Endodermal cell (in vitro differentiated cells): ENCODE measurements at regions not wholly inside any gene's neighbourhood (a gene's known extent, or its start where the extent isn't known, plus 50 kb on each side); places are given as distances from the start of the nearest gene placed in this dataset.

Source experiments
- DNase-seq: peaks from one replicate; pipeline ENCODE4 v3.0.0-alpha.2; 2017
- H3K27ac ChIP-seq: 2 replicates; pipeline ENCODE4 v1.5.1; 2013; ENCODE audit warnings: mild to moderate bottlenecking, low read depth, low read length, moderate library complexity
- H3K27me3 ChIP-seq: 2 replicates; pipeline ENCODE4 v1.6.1; 2013; ENCODE audit warnings: mild to moderate bottlenecking, low read length, moderate library complexity; ENCODE audit not compliant: insufficient read depth, control insufficient read depth, poor library complexity, severe bottlenecking
- H3K36me3 ChIP-seq: 2 replicates; pipeline ENCODE4 v1.7.0; 2013; ENCODE audit warnings: mild to moderate bottlenecking, low read length, moderate library complexity; ENCODE audit not compliant: control insufficient read depth, insufficient read depth
- H3K4me1 ChIP-seq: one replicate; pipeline ENCODE4 v1.7.0; 2013; ENCODE audit warnings: low read length; ENCODE audit not compliant: control insufficient read depth, insufficient read depth
- H3K4me3 ChIP-seq: 2 replicates; pipeline ENCODE4 v1.5.1; 2013; ENCODE audit warnings: mild to moderate bottlenecking, low read length, moderate library complexity
- H3K9ac ChIP-seq: 2 replicates; pipeline ENCODE4 v1.6.1; 2013; ENCODE audit warnings: mild to moderate bottlenecking, low read length, moderate library complexity; ENCODE audit not compliant: poor library complexity, severe bottlenecking; ENCODE audit errors: extremely low read depth
- H3K9me3 ChIP-seq: 2 replicates; pipeline ENCODE4 v1.6.1; 2013; ENCODE audit warnings: mild to moderate bottlenecking, low read length, moderate library complexity; ENCODE audit not compliant: control insufficient read depth
- H3K27ac Mint-ChIP-seq: 2 replicates; pipeline ENCODE4 v1.8.0; 2020; ENCODE audit warnings: mixed read lengths
- H3K27me3 Mint-ChIP-seq: 2 replicates; pipeline ENCODE4 v1.8.0; 2021; ENCODE audit warnings: mild to moderate bottlenecking, mixed read lengths; ENCODE audit not compliant: insufficient read depth
- H3K36me3 Mint-ChIP-seq: 2 replicates; pipeline ENCODE4 v1.8.0; 2020; ENCODE audit warnings: low read depth, mixed read lengths
- H3K4me1 Mint-ChIP-seq: 2 replicates; pipeline ENCODE4 v1.8.0; 2020; ENCODE audit warnings: mixed read lengths
- H3K4me3 Mint-ChIP-seq: 2 replicates; pipeline ENCODE4 v1.8.0; 2020; ENCODE audit warnings: mild to moderate bottlenecking, moderate library complexity, mixed read lengths
- H3K9me3 Mint-ChIP-seq: 2 replicates; pipeline ENCODE4 v1.8.0; 2020; ENCODE audit warnings: mild to moderate bottlenecking, mixed read lengths
- CTCF ChIP-seq: fragments of 200-600 bp; sonication (generic); conservative IDR thresholded peaks from 2 replicates; pipeline ENCODE4 v1.5.0; 2021; ENCODE audit warnings: antibody characterized with exemption, mild to moderate bottlenecking
- WGBS, 2 experiments: methylation state at CpG; one replicate each; pipeline versions ENCODE4 v1.1.5 to v1.1.7; 2013; ENCODE audit warnings: missing lambda C conversion rate in 2 of 2, mixed read lengths in 1 of 2; ENCODE audit not compliant: insufficient coverage in 1 of 2, insufficient read length in 1 of 2; 5-methylcytosine and 5-hydroxymethylcytosine counted together

DNA sequence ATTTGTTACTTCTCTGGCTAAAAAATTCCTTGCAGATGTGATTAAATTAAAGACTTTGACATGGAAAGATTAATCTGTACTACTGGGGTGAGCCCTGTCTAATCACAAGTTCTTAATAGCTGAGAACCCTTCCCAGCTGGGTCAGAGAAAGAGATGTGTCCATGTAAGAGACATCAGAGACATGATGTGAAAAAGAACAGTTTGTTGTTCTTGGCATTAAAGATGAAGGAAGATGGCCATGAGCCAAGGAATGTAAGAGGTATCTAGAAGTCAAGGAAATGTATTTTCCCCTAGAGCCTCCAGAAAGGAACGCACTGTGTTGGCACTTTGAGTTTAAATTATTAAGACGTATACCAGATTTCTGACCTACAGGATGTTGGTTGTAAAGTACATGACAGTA lies 1271.5 kb upstream of the PRMT6 start:
- Mint-ChIP-seq H3K4me3 (no peak overlapping the region), H3K27me3 (no peaks in the 10 kb centered on the region)

GRCh38 chr1:105793536-105794146 lies 1262.8 kb upstream of the PRMT6 start:
- Mint-ChIP-seq H3K27me3 (no peaks in the 10 kb centered on the region), H3K9me3 (peaks cover 4% of the 10 kb centered on the region), H3K36me3 (no peaks in the 10 kb centered on the region), H3K27ac (no peak overlapping the region), H3K4me3 (no peak overlapping the region), H3K4me1 (no peaks in the 10 kb centered on the region)
- H3K9me3 ChIP-seq = no peaks in the 10 kb centered on the region
- peak; percentile 91 for TF ChIP-seq CTCF
- no peaks in the 10 kb centered on the region for H3K36me3 ChIP-seq
- peak; percentile 84 for DNase-seq
- H3K4me1 ChIP-seq = no peaks in the 10 kb centered on the region
- no peak overlapping the region for H3K9ac ChIP-seq
- no peak overlapping the region for H3K4me3 ChIP-seq
- H3K27ac ChIP-seq = no peak overlapping the region
- H3K27me3 ChIP-seq = no peaks in the 10 kb centered on the region
- WGBS, 2 experiments = 100% methylated on average over 1 of the region's 1 CpG; no CpG with 5 or more reads in 1 of the 2 experiments

More for the DNA sequence above, 1271.5 kb upstream of the PRMT6 start:
- WGBS, 2 experiments = 93% methylated on average over 2 of the region's 2 CpGs; no CpG with 5 or more reads in 1 of the 2 experiments
- no peak overlapping the region for H3K9ac ChIP-seq
- no peak overlapping the region for H3K27ac Mint-ChIP-seq
- DNase-seq = no peak
- H3K36me3 Mint-ChIP-seq = no peaks in the 10 kb centered on the region
- no peaks in the 10 kb centered on the region for H3K4me1 Mint-ChIP-seq
- H3K9me3 ChIP-seq = no peaks in the 10 kb centered on the region
- no peak for TF ChIP-seq CTCF
- H3K27ac ChIP-seq = no peak overlapping the region
- H3K4me1 ChIP-seq = no peaks in the 10 kb centered on the region
- H3K27me3 ChIP-seq = no peaks in the 10 kb centered on the region
- H3K36me3 ChIP-seq = no peaks in the 10 kb centered on the region
- H3K4me3 ChIP-seq = no peak overlapping the region
- no peaks in the 10 kb centered on the region for H3K9me3 Mint-ChIP-seq

DNA sequence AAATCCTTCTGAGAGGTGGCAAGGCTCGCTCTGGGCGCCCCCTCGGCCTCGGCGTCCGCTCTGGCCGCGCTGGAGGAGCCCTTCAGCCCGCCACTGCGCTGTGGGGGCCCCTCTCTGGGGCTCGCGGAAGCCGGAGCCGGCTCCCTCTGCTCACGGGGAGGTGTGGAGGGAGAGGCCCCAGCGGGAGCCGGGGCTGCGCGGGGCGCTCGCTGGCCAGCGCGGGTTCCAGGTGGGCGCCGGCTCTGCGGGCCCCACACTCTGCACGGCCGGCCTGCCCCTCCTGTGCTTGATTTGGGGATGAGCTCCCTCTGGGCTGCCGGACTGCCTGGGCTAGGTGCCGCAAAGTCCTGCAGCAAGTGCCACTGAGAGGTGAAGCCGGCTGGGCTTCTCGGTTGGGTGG lies 1260.7 kb upstream of the PRMT6 start:
- Histone ChIP-seq H3K27me3 (no peaks in the 10 kb centered on the region), H3K36me3 (no peaks in the 10 kb centered on the region), H3K9me3 (no peaks in the 10 kb centered on the region), H3K27ac (no peak overlapping the region), H3K4me1 (no peaks in the 10 kb centered on the region), H3K4me3 (no peak overlapping the region), H3K9ac (no peak overlapping the region)
- H3K27ac Mint-ChIP-seq = no peak overlapping the region
- no peak overlapping the region for H3K4me3 Mint-ChIP-seq
- H3K4me1 Mint-ChIP-seq = no peaks in the 10 kb centered on the region
- TF ChIP-seq CTCF = no peak
- no peaks in the 10 kb centered on the region for H3K36me3 Mint-ChIP-seq
- H3K9me3 Mint-ChIP-seq = peaks cover 4% of the 10 kb centered on the region
- WGBS, 2 experiments = 93 to 100% methylated on average over 2 to 32 of the region's 32 CpGs
- no peaks in the 10 kb centered on the region for H3K27me3 Mint-ChIP-seq
- no peak for DNase-seq
